GM12872 (cell line): ENCODE measurements at regions not wholly inside any gene's neighbourhood (a gene's known extent, or its start where the extent isn't known, plus 50 kb on each side); places are given as distances from the start of the nearest gene placed in this dataset.

ENCODE experiments used
- TF ChIP-seq, protein P1 (sequence below): IDR thresholded peaks from 3 replicates; pipeline ENCODE4 v1.5.1; 2011; ENCODE audit warnings: low read depth, mild to moderate bottlenecking, low read length, moderate library complexity; ENCODE audit not compliant: insufficient read depth

DNA sequence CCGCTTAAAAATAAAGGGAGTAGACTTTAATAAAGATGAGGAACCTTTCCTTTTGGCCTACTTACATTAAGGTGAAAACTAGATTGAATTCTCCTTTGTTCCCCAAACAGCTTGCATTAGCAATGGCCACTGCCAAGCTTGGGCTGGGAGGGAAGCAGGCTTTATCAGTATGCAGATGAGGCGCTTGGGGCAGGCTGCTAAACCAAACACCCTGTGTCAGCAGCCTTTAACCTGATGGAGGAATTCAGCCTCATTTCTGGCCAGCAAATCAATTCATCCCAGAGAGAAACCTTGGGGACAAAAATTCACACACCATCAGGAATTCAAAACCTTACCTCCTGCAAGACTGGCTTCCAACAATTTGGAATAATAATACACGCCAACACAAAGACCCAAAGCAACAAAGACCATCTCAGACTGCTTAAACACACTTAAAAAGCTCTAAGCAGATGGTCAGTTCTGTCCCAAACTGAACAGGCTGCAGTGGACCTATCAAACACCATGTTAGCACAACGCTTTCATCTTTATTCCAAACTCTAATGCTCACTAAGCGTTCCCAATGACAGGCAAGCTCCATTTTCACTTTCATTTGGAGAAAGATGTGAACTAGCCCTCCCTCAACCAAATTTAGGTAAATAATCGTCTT, 255.1 kb upstream of the CMC1 start:
- TF ChIP-seq, protein P1, sequence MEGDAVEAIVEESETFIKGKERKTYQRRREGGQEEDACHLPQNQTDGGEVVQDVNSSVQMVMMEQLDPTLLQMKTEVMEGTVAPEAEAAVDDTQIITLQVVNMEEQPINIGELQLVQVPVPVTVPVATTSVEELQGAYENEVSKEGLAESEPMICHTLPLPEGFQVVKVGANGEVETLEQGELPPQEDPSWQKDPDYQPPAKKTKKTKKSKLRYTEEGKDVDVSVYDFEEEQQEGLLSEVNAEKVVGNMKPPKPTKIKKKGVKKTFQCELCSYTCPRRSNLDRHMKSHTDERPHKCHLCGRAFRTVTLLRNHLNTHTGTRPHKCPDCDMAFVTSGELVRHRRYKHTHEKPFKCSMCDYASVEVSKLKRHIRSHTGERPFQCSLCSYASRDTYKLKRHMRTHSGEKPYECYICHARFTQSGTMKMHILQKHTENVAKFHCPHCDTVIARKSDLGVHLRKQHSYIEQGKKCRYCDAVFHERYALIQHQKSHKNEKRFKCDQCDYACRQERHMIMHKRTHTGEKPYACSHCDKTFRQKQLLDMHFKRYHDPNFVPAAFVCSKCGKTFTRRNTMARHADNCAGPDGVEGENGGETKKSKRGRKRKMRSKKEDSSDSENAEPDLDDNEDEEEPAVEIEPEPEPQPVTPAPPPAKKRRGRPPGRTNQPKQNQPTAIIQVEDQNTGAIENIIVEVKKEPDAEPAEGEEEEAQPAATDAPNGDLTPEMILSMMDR, result no peak

DNA sequence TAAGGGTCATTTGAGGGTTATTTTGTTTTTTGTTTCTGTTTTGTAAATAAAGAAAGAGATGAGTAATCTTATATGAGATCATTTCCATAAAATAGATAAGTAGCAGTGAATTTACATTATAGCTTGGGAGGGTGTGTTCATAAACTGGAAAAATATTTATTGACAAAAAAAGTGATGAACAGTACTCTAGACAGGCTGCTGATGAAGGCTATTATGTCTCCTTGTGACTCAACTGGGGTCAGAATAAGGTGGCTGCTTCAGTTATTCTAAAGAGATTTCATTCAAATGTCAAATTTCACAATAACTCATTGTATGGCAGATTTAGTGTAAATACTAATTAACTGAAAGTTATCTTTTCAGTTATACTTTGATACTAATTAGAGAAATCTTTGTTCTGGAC, 251.1 kb upstream of the CMC1 start:
- TF ChIP-seq, protein P1, result no peak

DNA sequence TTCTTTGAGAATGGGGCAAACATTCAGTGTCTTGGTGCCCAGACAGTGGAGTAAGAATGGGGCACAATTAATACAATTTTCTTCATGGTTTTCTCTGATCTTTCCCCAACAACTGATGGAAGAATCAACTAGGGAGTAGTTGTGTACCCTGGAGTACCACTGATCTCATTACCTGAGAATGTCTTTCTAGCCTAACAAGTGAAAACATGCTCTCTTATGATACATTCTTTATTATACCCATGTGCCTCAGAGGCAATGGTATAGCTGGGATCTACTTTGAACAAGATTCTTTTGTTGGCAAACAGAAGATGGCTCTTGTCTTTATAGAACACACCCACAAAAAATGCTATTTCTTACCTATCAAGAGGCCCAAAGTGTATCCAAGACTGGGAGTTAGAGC, 250.6 kb upstream of the CMC1 start:
- TF ChIP-seq, protein P1, result no peak

DNA sequence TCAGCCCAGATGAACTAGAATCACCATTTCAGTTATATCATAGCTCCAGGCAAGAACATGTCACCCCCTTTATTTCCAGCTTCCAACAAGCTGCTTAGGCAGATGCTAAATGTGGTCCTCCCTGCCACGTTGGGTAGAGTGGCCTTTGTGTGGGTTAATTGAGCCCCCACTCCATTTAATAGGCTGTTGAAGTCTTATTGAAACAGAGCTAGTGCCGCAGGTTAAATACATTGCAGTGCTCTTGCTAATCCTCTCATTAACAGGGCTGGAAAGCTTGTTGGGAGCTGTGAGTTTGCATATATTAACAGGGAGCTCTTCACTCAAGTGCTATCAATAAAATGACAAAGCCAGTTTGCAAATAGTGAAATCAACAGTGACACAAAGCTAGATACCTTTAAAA, 248.4 kb upstream of the CMC1 start:
- TF ChIP-seq, protein P1, result no peak

DNA sequence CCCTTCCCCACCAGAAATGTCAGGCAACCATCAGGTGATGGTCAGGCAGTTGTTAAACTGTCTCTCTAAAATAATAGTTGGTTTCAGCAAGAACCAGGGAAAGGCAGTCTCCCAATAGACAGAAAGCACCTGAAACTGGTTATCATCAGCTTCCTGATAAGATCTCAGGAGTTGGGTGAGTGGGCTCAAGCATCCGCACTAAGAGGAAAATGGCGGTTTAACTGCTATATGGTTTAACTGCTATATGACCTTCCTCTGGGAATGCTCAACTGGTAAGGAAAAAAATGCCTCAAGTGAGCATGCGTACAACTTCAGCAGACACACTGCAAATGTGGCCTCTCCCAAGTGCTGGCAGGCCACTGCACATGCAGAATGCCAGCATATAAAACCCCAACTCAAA, 240.8 kb upstream of the CMC1 start:
- TF ChIP-seq, protein P1, result no peak

DNA sequence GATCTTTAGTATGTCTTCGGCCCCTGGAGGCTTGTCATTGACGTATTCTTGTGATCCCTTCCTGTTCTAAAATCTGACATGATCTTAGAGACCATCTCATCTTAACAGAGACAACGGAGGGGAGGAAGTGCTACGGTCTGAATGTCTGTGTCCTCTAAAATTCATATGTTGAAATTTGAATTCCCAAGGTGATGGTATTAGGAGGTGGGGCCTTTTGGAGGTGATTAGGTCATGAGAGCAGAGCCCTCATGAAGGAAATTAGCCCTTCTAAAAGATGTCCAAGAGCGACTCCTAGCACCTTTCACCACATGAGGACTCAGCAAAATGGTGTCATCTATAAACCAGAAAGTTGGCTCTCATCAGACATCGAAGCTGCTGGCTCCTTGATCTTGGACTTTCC, 233.2 kb upstream of the CMC1 start:
- TF ChIP-seq, protein P1, result no peak

DNA sequence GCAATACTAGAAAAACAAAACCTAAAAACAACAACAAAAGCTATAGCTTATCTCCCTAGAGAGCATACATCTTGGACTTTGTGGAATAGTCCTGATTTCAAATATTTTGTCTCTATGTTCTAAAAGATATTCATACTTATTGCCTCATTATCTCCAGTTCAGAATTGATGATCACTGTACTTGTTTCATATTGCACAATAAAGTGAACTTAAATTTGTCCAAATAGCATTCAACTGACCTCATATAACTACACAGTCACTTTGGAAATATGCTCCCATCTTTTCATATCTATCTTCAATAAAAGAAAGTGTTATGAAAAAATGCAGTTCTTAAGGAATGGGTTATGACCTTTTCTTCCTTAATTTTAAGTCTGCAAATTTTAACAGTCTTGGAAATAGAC, 228.6 kb upstream of the CMC1 start:
- TF ChIP-seq, protein P1, result no peak
